Neuronal stem cell (in vitro differentiated cells): ENCODE measurements at regions not wholly inside any gene's neighbourhood (a gene's known extent, or its start where the extent isn't known, plus 50 kb on each side); places are given as distances from the start of the nearest gene placed in this dataset.

Experiments
- DNase-seq: peaks from one replicate; pipeline ENCODE4 v3.0.0-alpha.2; 2013; ENCODE audit warnings: low spot score
- H2AFZ ChIP-seq: one replicate; pipeline ENCODE4 v1.6.1; 2013; ENCODE audit warnings: mild to moderate bottlenecking, low read length, inconsistent platforms
- H2AK5ac ChIP-seq: 2 replicates; pipeline ENCODE4 v1.6.1; 2013; ENCODE audit warnings: low read depth, mild to moderate bottlenecking, inconsistent platforms, low read length, moderate library complexity, mixed read lengths
- H2BK120ac ChIP-seq: 2 replicates; pipeline ENCODE4 v1.6.1; 2013; ENCODE audit warnings: low read depth, mild to moderate bottlenecking, inconsistent platforms, low read length, moderate library complexity, mixed read lengths
- H2BK12ac ChIP-seq: one replicate; pipeline ENCODE4 v1.6.1; 2013; ENCODE audit warnings: low read length, inconsistent platforms
- H2BK15ac ChIP-seq: 2 replicates; pipeline ENCODE4 v1.6.1; 2013; ENCODE audit warnings: mild to moderate bottlenecking, low read length, inconsistent platforms, mixed read lengths
- H2BK5ac ChIP-seq: one replicate; pipeline ENCODE4 v1.6.1; 2013; ENCODE audit warnings: inconsistent platforms, mild to moderate bottlenecking, low read length, moderate library complexity
- H3K14ac ChIP-seq: one replicate; pipeline ENCODE4 v1.6.1; 2013; ENCODE audit warnings: low read length, inconsistent platforms
- H3K18ac ChIP-seq: 2 replicates; pipeline ENCODE4 v1.6.1; 2013; ENCODE audit warnings: low read length, inconsistent platforms
- H3K23ac ChIP-seq: 2 replicates; pipeline ENCODE4 v1.6.1; 2013; ENCODE audit warnings: low read depth, mild to moderate bottlenecking, mixed read lengths, low read length, inconsistent platforms; ENCODE audit not compliant: poor library complexity
- H3K27ac ChIP-seq: replicated peaks from 3 replicates; pipeline ENCODE4 v1.5.1; 2013; ENCODE audit warnings: low read length, inconsistent platforms
- H3K27me3 ChIP-seq, 3 experiments: 2 replicates each; pipeline ENCODE4 v1.6.1; 2013; ENCODE audit warnings: low read length in 3 of 3, mild to moderate bottlenecking in 2 of 3, inconsistent platforms in 1 of 3, low read depth in 1 of 3, mixed read lengths in 1 of 3, moderate library complexity in 1 of 3; ENCODE audit not compliant: control insufficient read depth in 3 of 3, insufficient read depth in 3 of 3
- H3K36me3 ChIP-seq, 2 donors: replicated peaks in 1 of 2; 2 replicates each; pipeline ENCODE4 v1.6.1; 2013; ENCODE audit warnings: low read length in 2 of 2; ENCODE audit not compliant: control insufficient read depth in 2 of 2, insufficient read depth in 2 of 2
- H3K4ac ChIP-seq: 2 replicates; pipeline ENCODE4 v1.6.1; 2013; ENCODE audit warnings: inconsistent platforms, mild to moderate bottlenecking, low read length, moderate library complexity
- H3K4me1 ChIP-seq, 2 donors: 1 replicate in 1 of 2; 2 replicates in 1 of 2; pipeline ENCODE4 v1.6.1; 2013; ENCODE audit warnings: low read length in 2 of 2, low read depth in 1 of 2; ENCODE audit not compliant: control insufficient read depth in 2 of 2, insufficient read depth in 1 of 2
- H3K4me2 ChIP-seq: one replicate; pipeline ENCODE4 v1.6.1; 2013; ENCODE audit warnings: mild to moderate bottlenecking, low read length, inconsistent platforms; ENCODE audit not compliant: insufficient read depth, poor library complexity, severe bottlenecking
- H3K4me3 ChIP-seq, 2 donors: 2 replicates each; pipeline ENCODE4 v1.5.1; 2013; ENCODE audit warnings: low read length in 2 of 2, mild to moderate bottlenecking in 2 of 2, inconsistent platforms in 1 of 2, moderate library complexity in 1 of 2
- H3K79me1 ChIP-seq: one replicate; pipeline ENCODE4 v1.6.1; 2013; ENCODE audit warnings: low read depth, mild to moderate bottlenecking, inconsistent platforms, low read length, moderate library complexity
- H3K9ac ChIP-seq: one replicate; pipeline ENCODE4 v1.6.1; 2013; ENCODE audit warnings: mild to moderate bottlenecking, low read depth, low read length, inconsistent platforms; ENCODE audit not compliant: poor library complexity
- H3K9me3 ChIP-seq, 2 donors: replicated peaks in 1 of 2; 2 replicates each; pipeline versions ENCODE3 to v1.6.1; 2013; ENCODE audit warnings: low read length in 2 of 2, mild to moderate bottlenecking in 2 of 2, inconsistent platforms in 1 of 2, low read depth in 1 of 2, mixed read lengths in 1 of 2, moderate library complexity in 1 of 2; ENCODE audit not compliant: control insufficient read depth in 2 of 2, insufficient read depth in 1 of 2
- H4K8ac ChIP-seq: one replicate; pipeline ENCODE4 v1.6.1; 2013; ENCODE audit warnings: low read depth, mild to moderate bottlenecking, inconsistent platforms, low read length, moderate library complexity
- H4K91ac ChIP-seq: one replicate; pipeline ENCODE4 v1.6.1; 2013; ENCODE audit warnings: low read length, low read depth, mild to moderate bottlenecking, inconsistent platforms; ENCODE audit not compliant: poor library complexity
- WGBS, 2 donors: extraction: QIAGEN DNeasy Blood & Tissue Kit; methylation state at CpG; one replicate each; pipeline ENCODE4 v1.1.7; 2013; ENCODE audit warnings: missing lambda C conversion rate in 2 of 2, mixed read lengths in 1 of 2; ENCODE audit not compliant: insufficient read length in 2 of 2, insufficient replicate concordance in 1 of 2; ENCODE audit errors: extremely low coverage in 2 of 2; 5-methylcytosine and 5-hydroxymethylcytosine counted together

DNA sequence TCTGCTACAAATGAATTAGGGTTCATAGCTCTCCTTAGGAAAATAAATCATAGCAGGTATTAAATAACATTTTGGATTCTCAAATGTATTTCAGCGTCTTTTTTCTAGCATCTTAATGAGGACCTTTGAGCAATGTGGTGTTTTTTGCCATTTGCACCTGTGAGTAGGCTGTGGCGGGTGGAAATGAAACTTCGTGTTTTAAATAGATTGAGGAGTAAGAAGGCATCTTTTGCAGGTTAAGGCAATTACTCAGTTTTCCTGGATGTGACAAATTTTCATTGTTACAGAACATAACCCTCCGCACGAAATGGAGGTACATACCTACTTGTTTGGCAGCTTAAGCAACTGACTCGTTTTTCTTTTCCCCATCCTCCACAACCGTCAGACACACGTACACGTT, 708.9 kb upstream of the NRSN1 start:
- H3K23ac ChIP-seq = no peak overlapping the region
- H3K14ac ChIP-seq = no peak overlapping the region
- H2BK12ac ChIP-seq = no peak overlapping the region
- H3K27ac ChIP-seq = no peak overlapping the region
- peaks cover 0 to 7% of the 10 kb centered on the region in 2 donors for H3K9me3 ChIP-seq
- H4K91ac ChIP-seq = no peak overlapping the region
- WGBS, 2 donors = 100% methylated on average over 3 of the region's 9 CpGs; no CpG with 5 or more reads in 1 of the 2 donors
- no peaks in the 10 kb centered on the region for H3K27me3 ChIP-seq
- no peak overlapping the region for H3K9ac ChIP-seq
- DNase-seq = no peak
- H3K4ac ChIP-seq = no peak overlapping the region
- H2AK5ac ChIP-seq = no peak overlapping the region
- no peak overlapping the region for H2BK5ac ChIP-seq
- no peaks in the 10 kb centered on the region for H3K79me1 ChIP-seq
- H3K18ac ChIP-seq = no peak overlapping the region
- no peak overlapping the region for H2BK120ac ChIP-seq
- H3K4me3 ChIP-seq = no peak overlapping the region
- H2AFZ ChIP-seq = no peak overlapping the region
- no peak overlapping the region for H2BK15ac ChIP-seq
- no peak overlapping the region for H3K4me2 ChIP-seq
- no peaks in the 10 kb centered on the region for H3K36me3 ChIP-seq
- no peak overlapping the region for H4K8ac ChIP-seq
- no peaks in the 10 kb centered on the region for H3K4me1 ChIP-seq

DNA sequence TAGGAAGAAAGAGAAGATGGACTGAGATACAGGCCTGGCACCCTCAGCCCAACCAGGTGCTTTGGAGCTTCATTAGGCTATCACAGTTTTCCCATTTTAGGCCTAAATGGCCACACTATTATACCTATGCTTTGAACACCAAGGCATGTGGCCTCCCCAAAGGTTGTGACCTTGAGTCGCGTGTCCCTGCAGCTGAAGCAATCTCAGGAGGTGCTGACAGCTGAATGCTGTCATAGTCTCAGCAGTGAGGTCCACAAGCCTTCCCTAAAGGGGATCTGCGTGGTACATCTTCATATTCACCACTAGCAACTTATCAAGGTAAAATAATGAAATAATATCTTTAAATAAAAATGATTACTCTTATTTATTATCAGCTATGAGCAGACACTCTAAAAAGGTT, 707.9 kb upstream of the NRSN1 start:
- WGBS, 2 donors = no CpG with 5 or more reads among the region's 3 CpGs
- Histone ChIP-seq H2BK120ac (no peak overlapping the region), H3K27me3 (no peaks in the 10 kb centered on the region), H3K4me3 (no peak overlapping the region), H3K9ac (no peak overlapping the region), H2AFZ (no peak overlapping the region), H2BK5ac (no peak overlapping the region), H3K36me3 (no peaks in the 10 kb centered on the region), H3K27ac (no peak overlapping the region), H2BK15ac (no peak overlapping the region), H3K4me2 (no peak overlapping the region), H3K18ac (no peak overlapping the region), H3K79me1 (no peaks in the 10 kb centered on the region), H2BK12ac (no peak overlapping the region), H3K4me1 (no peaks in the 10 kb centered on the region), H3K9me3 (peaks cover 0 to 7% of the 10 kb centered on the region in 2 donors), H3K4ac (no peak overlapping the region), H3K14ac (no peak overlapping the region), H4K8ac (no peak overlapping the region), H2AK5ac (no peak overlapping the region), H3K23ac (no peak overlapping the region), H4K91ac (no peak overlapping the region)
- DNase-seq = no peak

DNA sequence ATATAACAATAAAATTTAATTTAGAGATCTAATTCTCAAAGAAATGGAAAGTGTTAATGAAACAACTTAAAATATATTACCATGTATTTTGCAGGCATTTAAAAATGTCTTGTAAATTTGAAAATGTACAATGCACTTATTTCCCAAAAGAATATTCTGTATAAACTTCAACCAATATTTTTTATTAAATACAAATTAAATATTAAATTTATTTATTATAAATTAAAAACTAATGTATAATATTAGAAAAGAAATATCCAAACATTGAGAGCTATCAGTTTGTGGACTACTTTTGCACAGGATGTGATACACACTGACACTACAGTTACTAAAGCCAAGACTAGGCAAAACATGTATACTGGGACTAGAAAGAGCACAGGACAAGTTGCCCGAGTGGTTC, 707.0 kb upstream of the NRSN1 start:
- no peak overlapping the region for H2BK5ac ChIP-seq
- H2AFZ ChIP-seq = no peak overlapping the region
- WGBS, 2 donors = no CpG with 5 or more reads among the region's 1 CpG
- no peak overlapping the region for H2AK5ac ChIP-seq
- H3K9ac ChIP-seq = no peak overlapping the region
- no peak overlapping the region for H3K27ac ChIP-seq
- no peak overlapping the region for H3K14ac ChIP-seq
- no peaks in the 10 kb centered on the region for H3K27me3 ChIP-seq
- H3K18ac ChIP-seq = no peak overlapping the region
- no peak overlapping the region for H3K23ac ChIP-seq
- H2BK15ac ChIP-seq = no peak overlapping the region
- DNase-seq = no peak
- H4K8ac ChIP-seq = no peak overlapping the region
- peaks cover 0 to 14% of the 10 kb centered on the region in 2 donors for H3K9me3 ChIP-seq
- no peaks in the 10 kb centered on the region for H3K36me3 ChIP-seq
- no peak overlapping the region for H2BK12ac ChIP-seq
- no peak overlapping the region for H3K4me3 ChIP-seq
- no peaks in the 10 kb centered on the region for H3K79me1 ChIP-seq
- no peaks in the 10 kb centered on the region for H3K4me1 ChIP-seq
- H2BK120ac ChIP-seq = no peak overlapping the region
- H3K4me2 ChIP-seq = no peak overlapping the region
- no peak overlapping the region for H4K91ac ChIP-seq
- H3K4ac ChIP-seq = no peak overlapping the region

DNA sequence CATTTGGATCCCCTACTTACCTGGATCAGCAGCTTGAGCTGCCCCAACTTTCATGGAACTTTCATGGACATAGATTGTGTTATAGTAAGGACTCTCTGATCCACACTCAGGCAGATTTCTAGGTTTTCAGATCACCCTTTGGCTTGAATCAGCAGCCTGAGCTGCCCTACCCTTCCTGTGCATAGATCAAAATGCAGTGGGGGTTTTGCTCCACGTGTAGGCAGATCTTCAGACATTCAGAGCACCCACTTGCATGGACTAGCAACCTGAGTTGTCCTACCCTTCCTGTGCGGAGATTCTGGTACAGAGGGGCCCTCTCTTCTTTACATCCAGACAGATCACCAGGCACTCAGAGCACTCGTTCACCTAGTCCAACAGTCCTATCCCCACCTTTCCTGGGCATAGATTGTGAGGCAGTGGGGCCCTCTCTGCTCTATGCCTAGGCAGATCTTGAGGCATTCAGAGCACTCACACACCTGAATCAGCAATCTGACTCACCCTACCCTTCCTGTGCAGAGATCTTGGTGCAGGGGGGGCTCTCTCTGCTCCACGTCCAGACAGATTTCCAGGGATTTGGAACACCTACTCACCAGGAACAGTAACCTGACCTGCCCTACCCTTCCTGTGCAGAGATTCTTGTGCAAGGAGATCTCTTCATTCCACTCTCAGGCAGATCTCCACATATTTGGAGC, 705.2 kb upstream of the NRSN1 start:
- H3K9me3 ChIP-seq = peaks cover 0 to 14% of the 10 kb centered on the region in 2 donors
- WGBS, 2 donors = no CpG with 5 or more reads among the region's 4 CpGs
- H3K27me3 ChIP-seq = no peaks in the 10 kb centered on the region
- no peak overlapping the region for H2AK5ac ChIP-seq
- H2BK12ac ChIP-seq = no peak overlapping the region
- H3K23ac ChIP-seq = no peak overlapping the region
- no peak overlapping the region for H3K9ac ChIP-seq
- H2BK15ac ChIP-seq = no peak overlapping the region
- H3K4ac ChIP-seq = no peak overlapping the region
- no peaks in the 10 kb centered on the region for H3K79me1 ChIP-seq
- no peak for DNase-seq
- H4K8ac ChIP-seq = no peak overlapping the region
- H3K4me2 ChIP-seq = no peak overlapping the region
- no peaks in the 10 kb centered on the region for H3K36me3 ChIP-seq
- H3K4me1 ChIP-seq = no peaks in the 10 kb centered on the region
- no peak overlapping the region for H3K4me3 ChIP-seq
- no peak overlapping the region for H4K91ac ChIP-seq
- H3K18ac ChIP-seq = no peak overlapping the region
- no peak overlapping the region for H2BK120ac ChIP-seq
- no peak overlapping the region for H3K14ac ChIP-seq
- H2AFZ ChIP-seq = peak overlapping the region; percentile 0
- H2BK5ac ChIP-seq = no peak overlapping the region
- no peak overlapping the region for H3K27ac ChIP-seq
